Fibroblast of skin of scalp (primary cell): ENCODE measurements at regions not wholly inside any gene's neighbourhood (a gene's known extent, or its start where the extent isn't known, plus 50 kb on each side); places are given as distances from the start of the nearest gene placed in this dataset.
"Not testable (repeated sequence)": the region's sequence is repeated elsewhere in the genome, so short reads cannot be mapped to it uniquely, and the experiment has no call there.

Source experiments
- DNase-seq: peaks from one replicate; pipeline ENCODE4 v3.0.0-alpha.2; 2013

GRCh38 chr14:41285186-41285748, 321.4 kb upstream of the LRFN5 start:
- DNase-seq: peak; percentile 28

- DNase-seq: no peak
These were observed 325.9 kb upstream of the LRFN5 start for GRCh38 chr14:41280745-41281144.

- no peak for DNase-seq
These were observed 329.2 kb upstream of the LRFN5 start for GRCh38 chr14:41277450-41277849.

GRCh38 chr14:41257476-41257875, 349.2 kb upstream of the LRFN5 start:
- no peak for DNase-seq

- DNase-seq: no peak
These were observed 371.2 kb upstream of the LRFN5 start for GRCh38 chr14:41235466-41235865.

- DNase-seq: no peak
These were observed 376.0 kb upstream of the LRFN5 start for GRCh38 chr14:41230683-41231082.

GRCh38 chr14:41229824-41230223, 376.9 kb upstream of the LRFN5 start:
- DNase-seq: no peak

GRCh38 chr14:41225433-41225832, 381.2 kb upstream of the LRFN5 start:
- no peak for DNase-seq

- no peak for DNase-seq
These were observed 384.1 kb upstream of the LRFN5 start for GRCh38 chr14:41222581-41222980.

- not testable (repeated sequence) for DNase-seq
These were observed 391.7 kb upstream of the LRFN5 start for GRCh38 chr14:41214978-41215377.

GRCh38 chr14:41201696-41202095, 405.0 kb upstream of the LRFN5 start:
- DNase-seq: no peak

- no peak for DNase-seq
These were observed 418.8 kb upstream of the LRFN5 start for GRCh38 chr14:41187868-41188267.

GRCh38 chr14:41171045-41171444, 435.6 kb upstream of the LRFN5 start:
- DNase-seq: no peak

- DNase-seq: no peak
These were observed 439.6 kb upstream of the LRFN5 start for GRCh38 chr14:41167040-41167439.

GRCh38 chr14:41154143-41154807, 452.4 kb upstream of the LRFN5 start:
- no peak for DNase-seq

GRCh38 chr14:41146391-41146790, 460.3 kb upstream of the LRFN5 start:
- no peak for DNase-seq

- no peak for DNase-seq
These were observed 462.3 kb upstream of the LRFN5 start for GRCh38 chr14:41144370-41144769.

GRCh38 chr14:41137741-41138140, 468.9 kb upstream of the LRFN5 start:
- no peak for DNase-seq

GRCh38 chr14:41130274-41130673, 476.4 kb upstream of the LRFN5 start:
- no peak for DNase-seq

- DNase-seq: no peak
These were observed 486.3 kb upstream of the LRFN5 start for GRCh38 chr14:41120402-41120801.

- DNase-seq: no peak
These were observed 510.5 kb upstream of the LRFN5 start for GRCh38 chr14:41096131-41096530.

GRCh38 chr14:41087056-41087455, 519.6 kb upstream of the LRFN5 start:
- DNase-seq: no peak

GRCh38 chr14:41073544-41073943, 533.1 kb upstream of the LRFN5 start:
- no peak for DNase-seq

- no peak for DNase-seq
These were observed 533.9 kb upstream of the LRFN5 start for GRCh38 chr14:41072776-41073175.

GRCh38 chr14:41071351-41071750, 535.3 kb upstream of the LRFN5 start:
- DNase-seq: no peak
